Esophagus muscularis mucosa (tissue), 4 donors: ENCODE measurements at regions not wholly inside any gene's neighbourhood (a gene's known extent, or its start where the extent isn't known, plus 50 kb on each side); places are given as distances from the start of the nearest gene placed in this dataset.

Experiments used
- DNase-seq: peaks from one replicate; pipeline ENCODE4 v3.0.0-alpha.2; 2017; ENCODE audit errors: extremely low spot score
- H3K27ac ChIP-seq, 4 donors: fragments of 200-600 bp; sonication (generic); replicated peaks in 1 of 4; 1 replicate in 3 of 4; 2 replicates in 1 of 4; pipeline ENCODE4 v1.5.1; 2016 to 2019; ENCODE audit warnings: mild to moderate bottlenecking in 1 of 4
- H3K27me3 ChIP-seq, 4 donors: fragments of 200-600 bp; sonication (generic); one replicate each; pipeline versions ENCODE4 v1.5.1 to v1.6.0; 2016 to 2019
- H3K36me3 ChIP-seq, 4 donors: fragments of 200-600 bp; sonication (generic); one replicate each; pipeline ENCODE4 v1.5.1; 2016 to 2019
- H3K4me1 ChIP-seq, 4 donors: fragments of 200-600 bp; sonication (generic); one replicate each; pipeline ENCODE4 v1.5.1; 2016 to 2019
- H3K4me3 ChIP-seq, 4 donors: fragments of 200-600 bp; sonication (generic); 1 replicate in 2 of 4; 2 replicates in 2 of 4; pipeline ENCODE4 v1.5.1; 2016 to 2019; ENCODE audit warnings: mild to moderate bottlenecking in 4 of 4, moderate library complexity in 1 of 4
- H3K9me3 ChIP-seq, 4 donors: fragments of 200-600 bp; sonication (generic); 1 replicate in 3 of 4; 2 replicates in 1 of 4; pipeline ENCODE4 v1.5.1; 2016 to 2019
- CTCF ChIP-seq, 3 experiments: fragments of 200-600 bp in 2 of 3; fragments of 450-650 bp in 1 of 3; sonication (generic) in 2 of 3; IDR thresholded peaks; one replicate each; pipeline ENCODE4 v1.5.1; 2017 to 2019; ENCODE audit warnings: antibody characterized with exemption in 3 of 3, mild to moderate bottlenecking in 2 of 3, moderate library complexity in 1 of 3
- EP300 ChIP-seq: sonication (generic); formaldehyde crosslinking; IDR thresholded peaks from one replicate; pipeline ENCODE4 v1.6.1; 2017; ENCODE audit warnings: antibody characterized with exemption
- POLR2A ChIP-seq: fragments of 450-650 bp; IDR thresholded peaks from one replicate; pipeline ENCODE4 v1.6.1; 2017; ENCODE audit warnings: antibody characterized with exemption, moderate library complexity, mild to moderate bottlenecking, low read depth
- POLR2AphosphoS5 ChIP-seq, 2 donors: sonication (generic); formaldehyde crosslinking; IDR thresholded peaks; one replicate each; pipeline ENCODE4 v1.6.1; 2017; ENCODE audit warnings: antibody characterized with exemption in 2 of 2
- WGBS: methylation state at CpG from one replicate; pipeline ENCODE4 v1.1.5; 2018; 5-methylcytosine and 5-hydroxymethylcytosine counted together
- intact Hi-C: fragments of 100-400 bp; cut with DNase I; formaldehyde crosslinking; loops from one replicate; pipeline ENCODE4 v1.15.1; 2023

GRCh38 chr14:44873536-44873935 lies 88.2 kb downstream of the KLHL28 start:
- Histone ChIP-seq H3K27ac (no peak overlapping the region), H3K4me1 (no peaks in the 10 kb centered on the region), H3K27me3 (no peaks in the 10 kb centered on the region), H3K9me3 (peaks cover 0 to 6% (median 0%) of the 10 kb centered on the region in 4 donors), H3K36me3 (no peaks in the 10 kb centered on the region), H3K4me3 (no peak overlapping the region)
- DNase-seq = no peak
- TF ChIP-seq CTCF (IDR thresholded peaks at IDR 0.05) (no peak), POLR2A (no peak), POLR2AphosphoS5 (IDR thresholded peaks at IDR 0.05) (no peak), EP300 (no peak)
- intact Hi-C loops = no loop called here
- WGBS = 66% methylated on average over 3 of the region's 10 CpGs

- no peak for DNase-seq
- no peak overlapping the region for H3K27ac ChIP-seq
- peaks cover 0 to 6% (median 0%) of the 10 kb centered on the region in 4 donors for H3K9me3 ChIP-seq
- no peak overlapping the region for H3K4me3 ChIP-seq
- intact Hi-C loops = no loop called here
- TF ChIP-seq POLR2AphosphoS5 (IDR thresholded peaks at IDR 0.05) = no peak
- TF ChIP-seq CTCF (IDR thresholded peaks at IDR 0.05) = no peak
- TF ChIP-seq POLR2A = no peak
- no peak for TF ChIP-seq EP300
- WGBS = 100% methylated on average over 1 of the region's 1 CpG
- H3K4me1 ChIP-seq = no peaks in the 10 kb centered on the region
- no peaks in the 10 kb centered on the region for H3K36me3 ChIP-seq
- H3K27me3 ChIP-seq = no peaks in the 10 kb centered on the region
These were observed 95.0 kb downstream of the KLHL28 start for GRCh38 chr14:44866770-44867169.

GRCh38 chr14:44866322-44866721 lies 95.4 kb downstream of the KLHL28 start:
- WGBS = 92% methylated on average over 2 of the region's 2 CpGs
- intact Hi-C loops = no loop called here

GRCh38 chr14:44863271-44863670 lies 98.5 kb downstream of the KLHL28 start:
- no peaks in the 10 kb centered on the region for H3K9me3 ChIP-seq
- no peaks in the 10 kb centered on the region for H3K27me3 ChIP-seq
- no peak overlapping the region for H3K27ac ChIP-seq
- H3K4me1 ChIP-seq = no peaks in the 10 kb centered on the region
- H3K4me3 ChIP-seq = no peak overlapping the region
- no peak for DNase-seq
- intact Hi-C loops = no loop called here
- whole genome bisulfite sequencing = 76% methylated on average over 3 of the region's 3 CpGs
- no peak for TF ChIP-seq EP300
- no peak for TF ChIP-seq CTCF (IDR thresholded peaks at IDR 0.05)
- TF ChIP-seq POLR2AphosphoS5 (IDR thresholded peaks at IDR 0.05) = no peak
- TF ChIP-seq POLR2A = no peak
- H3K36me3 ChIP-seq = no peaks in the 10 kb centered on the region

More at GRCh38 chr14:44866322-44866721, 95.4 kb downstream of the KLHL28 start:
- Histone ChIP-seq H3K4me3 (no peak overlapping the region), H3K36me3 (no peaks in the 10 kb centered on the region), H3K9me3 (peaks cover 0 to 3% (median 0%) of the 10 kb centered on the region in 4 donors), H3K27ac (no peak overlapping the region), H3K27me3 (no peaks in the 10 kb centered on the region), H3K4me1 (no peaks in the 10 kb centered on the region)
- TF ChIP-seq EP300 (no peak), CTCF (IDR thresholded peaks at IDR 0.05) (no peak), POLR2AphosphoS5 (IDR thresholded peaks at IDR 0.05) (no peak)
- DNase-seq = no peak

GRCh38 chr14:44854114-44854513 lies 107.6 kb downstream of the KLHL28 start:
- H3K27ac ChIP-seq = no peak overlapping the region
- H3K9me3 ChIP-seq = no peaks in the 10 kb centered on the region
- no peaks in the 10 kb centered on the region for H3K36me3 ChIP-seq
- no peak for DNase-seq
- no peaks in the 10 kb centered on the region for H3K4me1 ChIP-seq
- no peak overlapping the region for H3K4me3 ChIP-seq
- intact Hi-C loops = no loop called here
- TF ChIP-seq CTCF (IDR thresholded peaks at IDR 0.05) = no peak
- TF ChIP-seq POLR2AphosphoS5 (IDR thresholded peaks at IDR 0.05) = no peak
- TF ChIP-seq POLR2A = no peak
- no peak for TF ChIP-seq EP300
- 82% methylated on average over 4 of the region's 4 CpGs for WGBS
- H3K27me3 ChIP-seq = no peaks in the 10 kb centered on the region
